HG03469 (cell line): ENCODE measurements at regions not wholly inside any gene's neighbourhood (a gene's known extent, or its start where the extent isn't known, plus 50 kb on each side); places are given as distances from the start of the nearest gene placed in this dataset.

ENCODE experiments used
- ATAC-seq: cut with Tn5 transposase; IDR thresholded peaks from one replicate; pipeline ENCODE4 v1.9.1; 2021; ENCODE audit warnings: mild to moderate bottlenecking, moderate library complexity, moderate number of reproducible peaks; ENCODE audit not compliant: unreplicated experiment

DNA sequence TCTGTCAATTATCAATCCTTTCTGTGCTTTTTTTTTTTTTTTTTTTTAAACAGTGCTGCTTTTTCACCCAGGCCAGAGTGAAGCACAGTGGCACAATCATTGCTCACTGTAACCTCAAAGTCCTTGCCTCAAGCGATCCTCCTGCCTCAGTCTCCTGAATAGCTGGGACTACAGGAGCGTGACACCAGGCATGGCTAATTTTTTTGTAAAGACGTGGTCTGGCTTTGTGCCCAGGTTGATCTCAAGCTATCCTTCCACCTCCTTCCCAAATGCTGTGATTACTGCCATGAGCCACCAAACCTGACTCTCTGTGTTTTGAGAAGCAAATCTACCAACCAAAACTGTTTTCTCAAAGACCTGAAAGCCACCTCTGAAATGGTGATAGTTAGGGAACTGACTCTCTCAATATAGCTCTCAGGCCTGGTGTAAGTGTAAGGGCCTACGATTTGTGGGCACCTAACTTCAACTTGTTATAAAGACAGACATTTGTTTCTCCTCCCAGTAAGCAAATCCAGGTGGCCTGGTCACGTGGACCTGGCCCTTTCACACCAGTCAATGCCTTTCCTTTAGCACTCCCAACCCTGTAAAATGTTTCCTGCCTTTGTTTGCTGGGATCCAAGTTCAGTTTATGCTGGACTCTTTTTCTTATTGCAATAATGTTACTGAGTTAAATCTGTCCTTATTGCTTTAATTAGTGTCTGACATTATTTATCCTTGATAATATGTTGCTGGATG is 2015.9 kb downstream of the PCDH7 start:
- no peak for ATAC-seq

DNA sequence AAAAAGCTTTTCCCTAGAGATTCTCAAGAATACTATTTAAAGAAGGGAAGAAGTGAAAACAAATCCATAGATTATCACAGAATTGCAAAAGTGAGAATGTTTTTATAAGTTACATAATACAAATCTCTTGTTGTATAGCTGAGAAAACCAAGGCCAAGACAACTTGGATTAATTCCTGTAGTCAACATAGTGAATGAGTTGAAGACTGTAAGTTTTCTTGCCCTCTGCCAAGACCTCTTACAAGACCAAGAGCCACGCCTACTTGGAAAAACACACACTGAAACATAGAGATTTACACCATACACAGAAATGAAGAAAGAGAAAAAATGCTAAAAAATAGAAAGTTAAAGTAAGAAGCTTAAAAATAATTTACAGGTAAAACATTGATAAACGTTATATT is 2024.0 kb downstream of the PCDH7 start:
- ATAC-seq, result no peak

DNA sequence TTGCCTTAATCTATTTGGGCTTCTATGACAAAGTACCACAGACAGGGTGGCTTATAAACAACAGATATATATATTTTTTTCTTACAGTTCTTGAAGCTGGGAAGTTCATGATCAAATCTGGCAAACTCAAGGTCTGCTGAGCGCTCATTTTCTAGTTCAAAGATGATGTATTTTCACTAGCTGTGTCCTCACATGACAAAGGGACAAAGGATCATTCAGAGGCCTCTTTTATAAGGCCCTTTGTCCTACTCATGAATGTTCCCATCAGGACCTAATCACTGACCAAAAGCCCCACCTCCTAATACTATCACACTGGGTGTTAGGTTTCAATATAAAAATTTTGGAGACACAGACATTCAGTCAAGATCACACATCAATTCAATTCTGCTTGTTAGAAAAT is 2025.2 kb downstream of the PCDH7 start:
- no peak for ATAC-seq

- no peak for ATAC-seq
Observed at GRCh38 chr4:32748061-32748460, 2027.9 kb downstream of the PCDH7 start.

DNA sequence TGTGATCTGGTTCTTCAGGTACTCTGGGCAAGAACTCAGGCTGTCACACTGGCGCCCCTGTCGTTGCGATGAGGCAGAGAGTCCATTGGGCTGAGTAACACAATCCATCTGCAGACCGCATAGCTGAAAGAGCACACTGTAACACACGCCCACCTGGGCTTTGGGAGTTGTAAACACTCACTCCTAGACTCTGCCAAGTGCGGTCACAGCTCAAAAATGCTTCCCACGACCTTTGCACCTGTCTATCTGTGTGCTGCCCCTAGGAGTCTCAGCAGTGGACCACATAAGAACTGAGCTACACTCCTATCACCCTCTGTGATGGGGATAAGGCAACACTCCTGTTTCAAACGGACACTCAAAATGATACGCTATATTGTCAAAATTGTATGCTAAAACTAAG is 2028.3 kb downstream of the PCDH7 start:
- no peak for ATAC-seq

DNA sequence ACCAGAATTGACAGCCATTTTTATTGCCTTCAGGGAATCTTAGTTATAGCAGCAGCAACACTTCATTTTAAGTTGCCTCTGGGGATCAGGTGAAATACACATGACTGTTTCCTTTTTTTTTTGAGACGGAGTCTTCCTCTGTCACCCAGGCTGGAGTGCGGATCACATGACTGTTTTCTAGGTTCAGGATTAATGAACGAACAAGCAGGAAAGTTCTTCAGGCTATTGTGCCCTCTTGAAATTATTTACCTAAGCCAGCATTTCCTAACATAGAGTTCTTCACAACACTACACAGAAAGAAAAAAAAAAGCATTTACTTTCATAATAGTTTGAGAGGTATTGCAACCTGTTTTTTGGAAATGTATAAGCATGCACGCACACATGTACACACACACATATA is 2032.8 kb downstream of the PCDH7 start:
- ATAC-seq, result no peak

DNA sequence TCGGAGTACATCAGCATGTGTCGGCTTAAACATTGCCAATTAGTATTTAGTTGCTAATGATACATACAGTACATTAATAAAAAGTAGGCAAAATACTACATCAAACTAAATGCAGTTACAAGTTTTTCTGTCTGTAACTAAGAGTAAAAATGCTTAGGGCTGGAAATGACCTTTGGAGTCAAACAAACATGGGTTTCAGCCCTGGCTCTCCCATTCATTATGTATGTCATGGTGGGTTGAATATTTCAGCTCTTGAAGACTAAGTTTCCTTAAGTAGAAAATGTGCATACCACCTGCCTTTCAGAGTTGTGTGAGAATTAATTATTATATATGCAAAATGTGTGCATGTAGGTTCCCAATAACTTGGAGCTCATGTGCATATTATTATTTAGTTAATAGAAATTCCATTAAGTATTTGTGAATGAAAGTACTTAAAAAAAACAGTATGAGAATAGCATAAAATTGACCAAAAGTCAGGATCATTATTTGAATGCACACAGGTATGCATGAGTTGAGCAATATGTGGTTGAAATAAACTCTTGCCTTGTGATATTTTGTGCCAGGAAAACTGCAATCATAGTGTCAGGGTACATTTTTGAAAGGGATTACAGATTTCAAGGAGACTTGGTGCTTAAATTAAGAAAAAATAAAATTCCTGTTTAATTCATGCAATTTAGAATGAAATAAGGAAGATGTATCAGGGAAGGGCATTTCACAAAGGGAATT is 2048.7 kb downstream of the PCDH7 start:
- no peak for ATAC-seq

GRCh38 chr4:32771491-32771890 is 2051.3 kb downstream of the PCDH7 start:
- ATAC-seq, result no peak

DNA sequence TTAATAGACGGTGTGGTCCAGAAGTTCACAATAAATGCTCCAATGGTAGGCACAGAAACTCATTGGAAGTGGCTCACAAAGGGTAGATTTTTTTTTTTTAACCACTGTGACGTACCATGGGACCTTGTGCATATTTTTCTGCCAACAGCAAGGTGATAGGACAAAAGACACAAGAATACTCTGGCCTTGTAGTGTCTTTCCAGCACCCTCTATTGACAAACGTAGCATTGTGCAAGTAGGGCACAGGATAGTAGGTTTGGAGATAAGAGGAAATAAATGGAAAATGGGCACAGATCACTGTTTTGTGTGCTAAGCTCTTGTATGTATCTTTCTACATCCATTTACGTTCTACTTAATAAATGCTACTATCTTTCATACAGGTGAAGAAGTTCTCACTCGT is 2054.9 kb downstream of the PCDH7 start:
- ATAC-seq, result no peak

- ATAC-seq, result no peak
Observed at GRCh38 chr4:32776435-32777203, 2056.4 kb downstream of the PCDH7 start.

GRCh38 chr4:32778025-32778424 is 2057.9 kb downstream of the PCDH7 start:
- no peak for ATAC-seq

DNA sequence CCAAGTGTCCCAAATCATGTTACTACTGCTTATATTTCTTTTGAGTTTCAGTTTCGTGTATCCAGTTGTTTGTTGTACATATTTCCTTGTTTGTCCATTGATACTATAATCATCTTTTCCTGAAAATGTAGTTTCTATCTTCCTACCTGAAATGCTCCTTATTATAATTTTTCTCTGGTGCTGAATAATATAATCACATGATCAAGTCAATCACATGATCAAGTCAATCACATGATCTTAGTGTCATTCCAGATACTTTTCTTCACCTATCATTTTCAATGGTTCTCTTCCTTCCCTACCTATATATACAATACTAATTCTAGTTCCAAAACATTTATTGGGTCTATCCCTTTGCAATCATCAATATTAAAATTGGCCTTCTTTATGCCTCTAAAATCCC is 2058.8 kb downstream of the PCDH7 start:
- ATAC-seq, result no peak

GRCh38 chr4:32789026-32789608 is 2068.9 kb downstream of the PCDH7 start:
- no peak for ATAC-seq

GRCh38 chr4:32790803-32791202 is 2070.6 kb downstream of the PCDH7 start:
- no peak for ATAC-seq

DNA sequence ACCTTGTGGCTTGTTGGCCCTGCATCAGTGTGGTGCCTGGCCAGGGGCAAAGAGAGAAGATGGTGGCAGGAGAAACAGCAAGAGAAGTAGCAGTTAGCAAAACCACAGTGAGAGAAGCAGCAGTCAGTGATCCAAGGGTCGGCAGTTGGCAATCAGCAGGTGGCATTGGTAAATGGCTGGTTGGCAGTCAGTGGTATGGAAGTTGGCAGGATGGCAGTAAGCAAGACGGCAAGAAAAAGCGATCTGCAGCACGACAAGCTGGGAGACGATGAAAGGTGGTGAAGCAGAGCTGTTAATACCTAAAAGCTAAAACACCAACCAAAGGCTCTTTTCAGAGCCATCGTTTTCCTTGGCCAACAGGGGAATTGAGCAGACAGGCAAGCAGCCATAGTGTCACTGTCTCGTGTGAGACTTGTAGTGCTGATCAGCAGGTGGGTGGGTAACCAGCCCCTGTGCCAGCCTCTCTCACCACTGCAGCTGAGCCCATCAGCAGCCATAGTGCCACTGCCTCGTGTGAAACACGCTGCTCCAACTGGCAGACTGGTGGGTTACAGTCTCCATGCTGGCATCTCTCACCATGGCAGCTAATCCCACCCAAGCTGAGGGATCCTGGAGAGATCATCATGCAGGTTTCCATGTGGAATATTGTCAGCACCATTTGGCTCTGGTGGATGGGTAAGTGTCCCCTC is 2078.4 kb downstream of the PCDH7 start:
- no peak for ATAC-seq

- no peak for ATAC-seq
Observed at GRCh38 chr4:32824336-32824735, 2104.2 kb downstream of the PCDH7 start.

DNA sequence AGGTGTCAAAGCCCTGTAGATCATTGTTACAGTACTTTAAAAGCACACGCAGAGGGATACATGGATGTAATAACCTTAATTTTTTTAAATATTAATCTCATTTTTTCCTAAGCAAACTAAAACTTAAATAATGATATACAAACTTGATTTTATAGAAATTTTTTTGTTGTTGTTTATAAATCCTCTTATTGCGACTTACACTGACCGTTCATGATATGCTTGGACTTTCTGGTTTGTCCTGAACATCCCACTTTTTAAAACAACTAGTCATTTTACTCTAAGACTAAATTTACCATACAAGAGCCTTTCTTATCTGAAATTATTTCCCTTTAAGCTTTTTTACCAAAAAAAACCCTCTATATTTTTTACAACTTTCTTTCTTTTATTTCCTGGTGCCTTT is 2106.0 kb downstream of the PCDH7 start:
- no peak for ATAC-seq

GRCh38 chr4:32830160-32830559 is 2110.0 kb downstream of the PCDH7 start:
- no peak for ATAC-seq

DNA sequence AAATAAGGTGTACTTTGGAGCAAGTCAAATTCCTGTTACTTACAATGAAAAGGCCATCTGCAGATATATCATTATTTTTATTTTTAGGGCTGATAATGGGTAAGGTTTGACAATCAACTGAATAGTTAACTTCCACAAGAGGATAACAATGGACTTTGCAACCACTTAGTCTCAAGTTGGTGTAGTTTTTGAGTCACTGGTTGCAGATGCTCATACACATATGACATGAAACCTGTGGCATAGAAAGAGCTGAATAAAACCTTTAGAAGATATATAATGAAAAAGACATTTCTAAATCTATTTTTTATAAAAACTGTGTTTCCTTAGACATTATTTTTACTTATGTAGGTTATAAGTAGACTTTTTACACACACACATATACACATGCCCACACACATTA is 2110.9 kb downstream of the PCDH7 start:
- ATAC-seq, result no peak

DNA sequence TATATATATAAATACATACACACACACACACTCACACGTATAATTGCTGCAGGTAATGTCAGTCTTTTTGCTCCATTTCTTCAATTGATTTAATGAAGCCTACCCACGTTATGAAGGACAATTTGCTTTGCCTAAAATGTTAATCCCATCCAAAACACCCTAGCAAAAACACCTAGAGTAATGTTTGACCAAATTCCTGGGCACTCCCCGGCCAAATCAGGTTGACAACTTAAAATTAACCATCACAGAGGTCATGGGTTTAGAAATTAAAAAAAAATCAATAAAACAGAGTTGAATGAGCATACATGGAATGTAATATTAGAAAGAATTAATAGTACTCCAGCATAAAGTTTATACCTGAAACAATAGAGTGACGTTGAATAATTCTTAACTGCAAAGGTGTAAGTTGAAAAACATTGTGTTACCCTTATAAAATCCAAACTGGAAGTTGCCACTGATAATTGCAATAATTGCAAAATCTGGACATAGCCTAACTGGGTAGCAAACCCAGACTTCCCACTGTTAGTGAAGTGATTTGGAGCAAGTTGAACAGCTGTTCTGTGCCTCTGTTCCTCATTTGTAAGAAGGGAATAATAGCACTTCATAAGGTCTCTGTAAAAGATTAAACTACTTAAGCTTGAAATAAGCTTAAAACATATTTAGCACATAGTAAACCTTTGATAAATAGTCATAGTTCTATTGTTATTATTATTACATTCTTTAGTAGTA is 2120.5 kb downstream of the PCDH7 start:
- ATAC-seq, result no peak
